ENCODE measurements at regions not wholly inside any gene's neighbourhood (a gene's known extent, or its start where the extent isn't known, plus 50 kb on each side); places are given as distances from the start of the nearest gene placed in this dataset.

DNA sequence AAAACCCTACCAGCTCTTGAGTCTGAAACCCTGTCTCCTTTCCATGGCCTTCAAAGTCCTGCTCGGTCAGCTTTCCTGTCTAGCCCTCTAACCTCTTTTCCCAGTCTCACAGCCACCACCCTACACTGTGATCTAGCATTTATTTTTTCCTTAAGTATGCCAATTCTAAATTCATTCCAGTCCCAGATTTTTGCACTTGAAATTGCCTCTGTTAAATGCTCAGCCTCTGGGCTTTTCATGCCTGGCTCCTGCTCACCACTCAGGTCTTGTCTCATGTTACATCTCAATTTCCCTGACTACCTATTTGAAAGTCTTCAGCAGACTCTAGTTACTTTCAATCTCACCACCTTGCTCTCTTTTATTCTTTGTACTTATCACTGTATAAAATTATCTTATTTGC lies 176.2 kb downstream of the ADGRL4 start:
- DNase-seq: no peak
- TF ChIP-seq EZH2 (optimal IDR thresholded peaks at IDR 0.05; ENCODE audit: low read depth, low read length) (no peak), EZH2phosphoT487 (IDR thresholded peaks at IDR 0.05; ENCODE audit: low read length) (no peak)
- TF ChIP-seq, protein P1, sequence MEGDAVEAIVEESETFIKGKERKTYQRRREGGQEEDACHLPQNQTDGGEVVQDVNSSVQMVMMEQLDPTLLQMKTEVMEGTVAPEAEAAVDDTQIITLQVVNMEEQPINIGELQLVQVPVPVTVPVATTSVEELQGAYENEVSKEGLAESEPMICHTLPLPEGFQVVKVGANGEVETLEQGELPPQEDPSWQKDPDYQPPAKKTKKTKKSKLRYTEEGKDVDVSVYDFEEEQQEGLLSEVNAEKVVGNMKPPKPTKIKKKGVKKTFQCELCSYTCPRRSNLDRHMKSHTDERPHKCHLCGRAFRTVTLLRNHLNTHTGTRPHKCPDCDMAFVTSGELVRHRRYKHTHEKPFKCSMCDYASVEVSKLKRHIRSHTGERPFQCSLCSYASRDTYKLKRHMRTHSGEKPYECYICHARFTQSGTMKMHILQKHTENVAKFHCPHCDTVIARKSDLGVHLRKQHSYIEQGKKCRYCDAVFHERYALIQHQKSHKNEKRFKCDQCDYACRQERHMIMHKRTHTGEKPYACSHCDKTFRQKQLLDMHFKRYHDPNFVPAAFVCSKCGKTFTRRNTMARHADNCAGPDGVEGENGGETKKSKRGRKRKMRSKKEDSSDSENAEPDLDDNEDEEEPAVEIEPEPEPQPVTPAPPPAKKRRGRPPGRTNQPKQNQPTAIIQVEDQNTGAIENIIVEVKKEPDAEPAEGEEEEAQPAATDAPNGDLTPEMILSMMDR (IDR thresholded peaks at IDR 0.05; ENCODE audit: low read length): no peak

DNA sequence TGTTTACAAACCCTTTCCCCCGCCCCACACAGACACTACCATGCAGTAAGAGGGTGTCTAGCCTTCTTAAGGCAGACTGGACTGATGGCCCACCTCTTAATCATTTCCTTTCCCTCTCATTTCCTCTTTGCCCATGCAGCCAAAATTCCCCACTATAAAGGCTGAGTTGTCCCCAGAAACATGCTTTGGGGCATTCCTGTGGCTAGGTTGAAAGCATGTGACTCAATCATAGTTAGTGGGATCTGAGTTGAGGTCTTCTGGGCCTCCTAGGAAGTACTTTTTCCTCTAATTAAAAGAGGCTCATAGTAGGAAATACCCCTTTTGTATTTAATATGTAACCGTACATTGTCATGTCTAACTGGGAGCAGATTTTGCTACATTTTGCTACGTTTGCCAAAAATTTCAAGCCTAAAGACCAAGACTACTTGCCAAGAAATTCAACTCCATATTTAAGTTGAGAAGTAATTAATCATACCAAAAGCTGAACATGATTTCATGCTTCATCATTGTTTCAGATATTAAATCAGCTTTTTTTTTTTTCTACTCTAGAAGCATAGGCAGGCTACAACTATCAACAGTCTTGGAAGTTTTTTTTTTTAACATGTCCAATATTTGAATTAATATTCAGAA lies 174.7 kb downstream of the ADGRL4 start:
- H3F3A ChIP-seq (ENCODE audit: insufficient read depth, low read length): no peaks in the 10 kb centered on the region; the same call in 1 of the 2 replicates
- H4K20me1 ChIP-seq (ENCODE audit: insufficient read depth, low read length): no peaks in the 10 kb centered on the region
- H3K36me3 ChIP-seq (replicated peaks; ENCODE audit: insufficient read depth, low read length): no peaks in the 10 kb centered on the region
- H3K9me2 ChIP-seq (replicated peaks; ENCODE audit: insufficient read depth, low read length): no peaks in the 10 kb centered on the region
- H2AFZ ChIP-seq (ENCODE audit: low read length): no peak overlapping the region
- TF ChIP-seq EZH2phosphoT487 (IDR thresholded peaks at IDR 0.05; ENCODE audit: low read length) (no peak), EZH2 (optimal IDR thresholded peaks at IDR 0.05; ENCODE audit: low read depth, low read length) (no peak)
- TF ChIP-seq, protein P1 (IDR thresholded peaks at IDR 0.05; ENCODE audit: low read length): no peak
- H3K27ac ChIP-seq (ENCODE audit: low read length): no peak overlapping the region
- DNase-seq: no peak
- no peaks in the 10 kb centered on the region for H3K79me2 ChIP-seq (ENCODE audit: low read length)
- no peaks in the 10 kb centered on the region for H3K27me3 ChIP-seq (replicated peaks; ENCODE audit: insufficient read depth, low read length)
- H3K4me1 ChIP-seq (ENCODE audit: low read length): no peaks in the 10 kb centered on the region
- H3K4me3 ChIP-seq (ENCODE audit: low read length): no peak overlapping the region
- H3K9ac ChIP-seq (ENCODE audit: low read length): no peak overlapping the region
- H3K4me2 ChIP-seq (ENCODE audit: low read depth, low read length): no peak overlapping the region
- no peaks in the 10 kb centered on the region for H3K9me3 ChIP-seq (replicated peaks; ENCODE audit: insufficient read depth, low read length)

More for the DNA sequence above, 176.2 kb downstream of the ADGRL4 start:
- H3K79me2 ChIP-seq (ENCODE audit: low read length): no peaks in the 10 kb centered on the region
- H3K27ac ChIP-seq (ENCODE audit: low read length): no peak overlapping the region
- no peaks in the 10 kb centered on the region for H3K36me3 ChIP-seq (replicated peaks; ENCODE audit: insufficient read depth, low read length)
- no peak overlapping the region for H3K4me3 ChIP-seq (ENCODE audit: low read length)
- no peaks in the 10 kb centered on the region for H3K9me2 ChIP-seq (replicated peaks; ENCODE audit: insufficient read depth, low read length)
- H3K27me3 ChIP-seq (replicated peaks; ENCODE audit: insufficient read depth, low read length): no peaks in the 10 kb centered on the region
- H2AFZ ChIP-seq (ENCODE audit: low read length): no peak overlapping the region
- no peak overlapping the region for H3K9ac ChIP-seq (ENCODE audit: low read length)
- H3K9me3 ChIP-seq (replicated peaks; ENCODE audit: insufficient read depth, low read length): no peaks in the 10 kb centered on the region
- no peaks in the 10 kb centered on the region for H3K4me1 ChIP-seq (ENCODE audit: low read length)
- no peaks in the 10 kb centered on the region; the same call in 1 of the 2 replicates for H3F3A ChIP-seq (ENCODE audit: insufficient read depth, low read length)
- no peaks in the 10 kb centered on the region for H4K20me1 ChIP-seq (ENCODE audit: insufficient read depth, low read length)
- H3K4me2 ChIP-seq (ENCODE audit: low read depth, low read length): no peak overlapping the region

DNA sequence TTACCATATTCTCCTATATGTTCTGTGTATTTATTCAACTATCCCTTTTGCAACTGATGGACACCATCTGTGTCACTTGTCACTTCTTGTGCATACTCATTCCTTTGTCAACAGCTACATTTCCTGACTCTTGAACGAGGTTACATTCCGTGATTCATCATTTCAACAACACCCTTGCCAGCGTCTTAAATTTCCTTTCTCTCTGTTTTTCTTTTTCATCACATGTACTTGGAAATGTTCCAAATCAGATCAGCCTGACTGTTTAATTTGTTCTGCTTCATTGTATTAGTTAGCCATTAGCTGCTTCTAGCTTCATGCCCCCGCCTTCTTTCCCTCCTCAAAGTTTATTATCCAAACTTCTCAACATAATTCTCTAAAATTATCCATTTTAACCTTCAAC lies 173.0 kb downstream of the ADGRL4 start:
- no peak overlapping the region for H2AFZ ChIP-seq (ENCODE audit: low read length)
- no peak overlapping the region for H3K4me2 ChIP-seq (ENCODE audit: low read depth, low read length)
- H3K4me1 ChIP-seq (ENCODE audit: low read length): no peaks in the 10 kb centered on the region
- no peaks in the 10 kb centered on the region for H3K9me2 ChIP-seq (replicated peaks; ENCODE audit: insufficient read depth, low read length)
- no peak overlapping the region for H3K4me3 ChIP-seq (ENCODE audit: low read length)
- TF ChIP-seq, protein P1 (IDR thresholded peaks at IDR 0.05; ENCODE audit: low read length): no peak
- TF ChIP-seq EZH2 (optimal IDR thresholded peaks at IDR 0.05; ENCODE audit: low read depth, low read length) (no peak), EZH2phosphoT487 (IDR thresholded peaks at IDR 0.05; ENCODE audit: low read length) (no peak)
- no peak overlapping the region for H3K9ac ChIP-seq (ENCODE audit: low read length)
- no peaks in the 10 kb centered on the region for H3K79me2 ChIP-seq (ENCODE audit: low read length)
- no peaks in the 10 kb centered on the region for H3K27me3 ChIP-seq (replicated peaks; ENCODE audit: insufficient read depth, low read length)
- no peak overlapping the region for H3K27ac ChIP-seq (ENCODE audit: low read length)
- no peaks in the 10 kb centered on the region for H3K9me3 ChIP-seq (replicated peaks; ENCODE audit: insufficient read depth, low read length)
- H3F3A ChIP-seq (ENCODE audit: insufficient read depth, low read length): no peaks in the 10 kb centered on the region; the same call in 1 of the 2 replicates
- no peak for DNase-seq
- H4K20me1 ChIP-seq (ENCODE audit: insufficient read depth, low read length): no peaks in the 10 kb centered on the region
- H3K36me3 ChIP-seq (replicated peaks; ENCODE audit: insufficient read depth, low read length): no peaks in the 10 kb centered on the region
